ENCODE measurements at regions not wholly inside any gene's neighbourhood (a gene's known extent, or its start where the extent isn't known, plus 50 kb on each side); places are given as distances from the start of the nearest gene placed in this dataset.

- Histone ChIP-seq H3K27ac (ENCODE audit: low read depth in 2 of 2, low read length in 1 of 2) (no peak overlapping the region), H3K79me2 (ENCODE audit: insufficient read depth) (no peaks in the 10 kb centered on the region), H3F3A (replicated peaks; ENCODE audit: insufficient read depth) (no peaks in the 10 kb centered on the region), H3K4me1 (ENCODE audit: control insufficient read depth in 1 of 2, insufficient read depth in 2 of 2, low read depth in 1 of 2, low read length in 1 of 2) (peaks cover 0 to 16% of the 10 kb centered on the region in 2 experiments; a peak in 2 of 4 replicates), H3K4me3 (ENCODE audit: low read depth in 2 of 2, low read length in 1 of 2) (no peak overlapping the region; a peak in 1 of 4 replicates), H3K9ac (no peak overlapping the region), H4K20me1 (ENCODE audit: insufficient read depth) (no peaks in the 10 kb centered on the region), H3K9me2 (no peaks in the 10 kb centered on the region), H3K4me2 (no peak overlapping the region), H2AFZ (ENCODE audit: low read depth) (no peak overlapping the region), H3K36me3 (replicated peaks in 1 of 2; ENCODE audit: control insufficient read depth in 1 of 2, insufficient read depth in 2 of 2, low read length in 1 of 2) (no peaks in the 10 kb centered on the region), H3K9me3 (no peaks in the 10 kb centered on the region), H3K27me3 (ENCODE audit: insufficient read depth) (no peaks in the 10 kb centered on the region)
- TF ChIP-seq REST (IDR thresholded peaks at IDR 0.05; ENCODE audit: low read depth, low read length) (no peak), PBX3 (IDR thresholded peaks at IDR 0.05) (no peak), RCOR1 (IDR thresholded peaks at IDR 0.05; ENCODE audit: low read length) (no peak), NRF1 (IDR thresholded peaks at IDR 0.05; ENCODE audit: low read depth, low read length) (no peak), IRF3 (IDR thresholded peaks at IDR 0.05; ENCODE audit: low read depth, low read length) (no peak), ZBTB33 (IDR thresholded peaks at IDR 0.05; ENCODE audit: borderline replicate concordance, low read depth) (no peak), MAX (IDR thresholded peaks at IDR 0.05; ENCODE audit: low read depth) (no peak), MEF2A (IDR thresholded peaks at IDR 0.05; ENCODE audit: borderline replicate concordance, low read depth) (no peak), TEAD4 (IDR thresholded peaks at IDR 0.05; ENCODE audit: borderline replicate concordance, insufficient read depth) (no peak), FOXM1 (IDR thresholded peaks at IDR 0.05; ENCODE audit: low read depth) (no peak), CTCF (IDR thresholded peaks at IDR 0.05) (no peak), JUND (IDR thresholded peaks at IDR 0.05) (no peak), TCF12 (IDR thresholded peaks at IDR 0.05) (no peak)
- ChIA-PET CTCF (no interaction called here), POLR2A (no interaction called here)
- WGBS (ENCODE audit: low lambda C conversion rate) = 19% methylated on average over 1 of the region's 1 CpG
- DNase-seq = no peak
These were observed 90.4 kb downstream of the HHIPL2 start for GRCh38 chr1:222457513-222457912.
